Endodermal cell (in vitro differentiated cells): ENCODE measurements at regions not wholly inside any gene's neighbourhood (a gene's known extent, or its start where the extent isn't known, plus 50 kb on each side); places are given as distances from the start of the nearest gene placed in this dataset.

Experiments used
- DNase-seq: peaks from one replicate; pipeline ENCODE4 v3.0.0-alpha.2; 2017
- H3K27ac ChIP-seq: 2 replicates; pipeline ENCODE4 v1.5.1; 2013; ENCODE audit warnings: mild to moderate bottlenecking, low read depth, low read length, moderate library complexity
- H3K27me3 ChIP-seq: 2 replicates; pipeline ENCODE4 v1.6.1; 2013; ENCODE audit warnings: mild to moderate bottlenecking, low read length, moderate library complexity; ENCODE audit not compliant: insufficient read depth, control insufficient read depth, poor library complexity, severe bottlenecking
- H3K36me3 ChIP-seq: 2 replicates; pipeline ENCODE4 v1.7.0; 2013; ENCODE audit warnings: mild to moderate bottlenecking, low read length, moderate library complexity; ENCODE audit not compliant: control insufficient read depth, insufficient read depth
- H3K4me1 ChIP-seq: one replicate; pipeline ENCODE4 v1.7.0; 2013; ENCODE audit warnings: low read length; ENCODE audit not compliant: control insufficient read depth, insufficient read depth
- H3K4me3 ChIP-seq: 2 replicates; pipeline ENCODE4 v1.5.1; 2013; ENCODE audit warnings: mild to moderate bottlenecking, low read length, moderate library complexity
- H3K9ac ChIP-seq: 2 replicates; pipeline ENCODE4 v1.6.1; 2013; ENCODE audit warnings: mild to moderate bottlenecking, low read length, moderate library complexity; ENCODE audit not compliant: poor library complexity, severe bottlenecking; ENCODE audit errors: extremely low read depth
- H3K9me3 ChIP-seq: 2 replicates; pipeline ENCODE4 v1.6.1; 2013; ENCODE audit warnings: mild to moderate bottlenecking, low read length, moderate library complexity; ENCODE audit not compliant: control insufficient read depth
- H3K27ac Mint-ChIP-seq: 2 replicates; pipeline ENCODE4 v1.8.0; 2020; ENCODE audit warnings: mixed read lengths
- H3K27me3 Mint-ChIP-seq: 2 replicates; pipeline ENCODE4 v1.8.0; 2021; ENCODE audit warnings: mild to moderate bottlenecking, mixed read lengths; ENCODE audit not compliant: insufficient read depth
- H3K36me3 Mint-ChIP-seq: 2 replicates; pipeline ENCODE4 v1.8.0; 2020; ENCODE audit warnings: low read depth, mixed read lengths
- H3K4me1 Mint-ChIP-seq: 2 replicates; pipeline ENCODE4 v1.8.0; 2020; ENCODE audit warnings: mixed read lengths
- H3K4me3 Mint-ChIP-seq: 2 replicates; pipeline ENCODE4 v1.8.0; 2020; ENCODE audit warnings: mild to moderate bottlenecking, moderate library complexity, mixed read lengths
- H3K9me3 Mint-ChIP-seq: 2 replicates; pipeline ENCODE4 v1.8.0; 2020; ENCODE audit warnings: mild to moderate bottlenecking, mixed read lengths
- CTCF ChIP-seq: fragments of 200-600 bp; sonication (generic); conservative IDR thresholded peaks from 2 replicates; pipeline ENCODE4 v1.5.0; 2021; ENCODE audit warnings: antibody characterized with exemption, mild to moderate bottlenecking
- WGBS, 2 experiments: methylation state at CpG; one replicate each; pipeline versions ENCODE4 v1.1.5 to v1.1.7; 2013; ENCODE audit warnings: missing lambda C conversion rate in 2 of 2, mixed read lengths in 1 of 2; ENCODE audit not compliant: insufficient coverage in 1 of 2, insufficient read length in 1 of 2; 5-methylcytosine and 5-hydroxymethylcytosine counted together

- Histone ChIP-seq H3K36me3 (no peaks in the 10 kb centered on the region), H3K27ac (no peak overlapping the region), H3K9me3 (no peaks in the 10 kb centered on the region), H3K4me1 (no peaks in the 10 kb centered on the region), H3K9ac (no peak overlapping the region), H3K4me3 (no peak overlapping the region), H3K27me3 (no peaks in the 10 kb centered on the region)
- Mint-ChIP-seq H3K27ac (no peak overlapping the region), H3K27me3 (no peaks in the 10 kb centered on the region), H3K4me3 (no peak overlapping the region), H3K4me1 (no peaks in the 10 kb centered on the region), H3K36me3 (no peaks in the 10 kb centered on the region), H3K9me3 (no peaks in the 10 kb centered on the region)
- no peak for TF ChIP-seq CTCF
- no peak for DNase-seq
- WGBS, 2 experiments, result 93% methylated on average over 2 of the region's 2 CpGs; no CpG with 5 or more reads in 1 of the 2 experiments
Measured at GRCh38 chr4:33772582-33772981, 2471.7 kb downstream of the ARAP2 start.

GRCh38 chr4:33780952-33781791, 2463.1 kb downstream of the ARAP2 start:
- no peak overlapping the region for H3K27ac Mint-ChIP-seq
- H3K4me3 ChIP-seq, result no peak overlapping the region
- H3K27me3 Mint-ChIP-seq, result no peaks in the 10 kb centered on the region
- TF ChIP-seq CTCF, result no peak
- no peak overlapping the region for H3K27ac ChIP-seq
- no peaks in the 10 kb centered on the region for H3K4me1 Mint-ChIP-seq
- H3K9ac ChIP-seq, result no peak overlapping the region
- no peaks in the 10 kb centered on the region for H3K36me3 ChIP-seq
- no peaks in the 10 kb centered on the region for H3K4me1 ChIP-seq
- no peak for DNase-seq
- H3K9me3 Mint-ChIP-seq, result no peaks in the 10 kb centered on the region
- H3K9me3 ChIP-seq, result no peaks in the 10 kb centered on the region
- WGBS, 2 experiments, result 96% methylated on average over 4 of the region's 6 CpGs; no CpG with 5 or more reads in 1 of the 2 experiments
- H3K36me3 Mint-ChIP-seq, result no peaks in the 10 kb centered on the region
- H3K27me3 ChIP-seq, result no peaks in the 10 kb centered on the region
- H3K4me3 Mint-ChIP-seq, result no peak overlapping the region

- H3K4me1 ChIP-seq, result no peaks in the 10 kb centered on the region
- H3K4me1 Mint-ChIP-seq, result no peaks in the 10 kb centered on the region
- DNase-seq, result no peak
- no peak overlapping the region for H3K27ac ChIP-seq
- no peak overlapping the region for H3K27ac Mint-ChIP-seq
- H3K9ac ChIP-seq, result no peak overlapping the region
- no peak overlapping the region for H3K4me3 Mint-ChIP-seq
- H3K9me3 ChIP-seq, result no peaks in the 10 kb centered on the region
- 87% methylated on average over 2 of the region's 2 CpGs; no CpG with 5 or more reads in 1 of the 2 experiments for WGBS, 2 experiments
- no peaks in the 10 kb centered on the region for H3K27me3 ChIP-seq
- H3K36me3 ChIP-seq, result no peaks in the 10 kb centered on the region
- H3K36me3 Mint-ChIP-seq, result no peaks in the 10 kb centered on the region
- no peaks in the 10 kb centered on the region for H3K9me3 Mint-ChIP-seq
- TF ChIP-seq CTCF, result no peak
- H3K4me3 ChIP-seq, result no peak overlapping the region
- H3K27me3 Mint-ChIP-seq, result no peaks in the 10 kb centered on the region
Measured at GRCh38 chr4:33785843-33786242, 2458.5 kb downstream of the ARAP2 start.
